COR-L47 (cell line): ENCODE measurements at regions not wholly inside any gene's neighbourhood (a gene's known extent, or its start where the extent isn't known, plus 50 kb on each side); places are given as distances from the start of the nearest gene placed in this dataset.
"Not testable (repeated sequence)": the region's sequence is repeated elsewhere in the genome, so short reads cannot be mapped to it uniquely, and the experiment has no call there.

Source experiments
- DNase-seq: peaks from one replicate; lab custom pipeline; 2025; lab: John Stamatoyannopoulos, UW

GRCh38 chr14:94827711-94828447 lies 58.0 kb upstream of the GSC start:
- DNase-seq = no peak

DNA sequence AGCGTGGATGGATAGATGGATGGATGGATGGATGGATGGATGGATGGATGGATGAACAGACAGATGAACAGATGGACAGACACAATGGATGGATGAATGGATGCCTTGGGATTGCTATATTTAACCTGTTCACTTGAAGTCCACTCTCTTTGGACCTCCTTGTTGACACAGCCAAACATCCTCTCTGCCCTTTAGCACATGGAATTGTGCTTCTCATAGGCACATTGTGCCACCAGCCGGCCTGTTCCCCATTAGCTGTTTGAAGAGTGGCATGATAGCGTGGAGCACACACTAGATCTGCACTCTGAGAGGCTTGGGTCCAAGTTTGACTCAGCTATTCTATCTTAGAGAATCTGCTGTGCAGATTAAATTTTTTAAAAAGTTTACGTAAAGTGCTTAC lies 56.9 kb upstream of the GSC start:
- DNase-seq = no peak

DNA sequence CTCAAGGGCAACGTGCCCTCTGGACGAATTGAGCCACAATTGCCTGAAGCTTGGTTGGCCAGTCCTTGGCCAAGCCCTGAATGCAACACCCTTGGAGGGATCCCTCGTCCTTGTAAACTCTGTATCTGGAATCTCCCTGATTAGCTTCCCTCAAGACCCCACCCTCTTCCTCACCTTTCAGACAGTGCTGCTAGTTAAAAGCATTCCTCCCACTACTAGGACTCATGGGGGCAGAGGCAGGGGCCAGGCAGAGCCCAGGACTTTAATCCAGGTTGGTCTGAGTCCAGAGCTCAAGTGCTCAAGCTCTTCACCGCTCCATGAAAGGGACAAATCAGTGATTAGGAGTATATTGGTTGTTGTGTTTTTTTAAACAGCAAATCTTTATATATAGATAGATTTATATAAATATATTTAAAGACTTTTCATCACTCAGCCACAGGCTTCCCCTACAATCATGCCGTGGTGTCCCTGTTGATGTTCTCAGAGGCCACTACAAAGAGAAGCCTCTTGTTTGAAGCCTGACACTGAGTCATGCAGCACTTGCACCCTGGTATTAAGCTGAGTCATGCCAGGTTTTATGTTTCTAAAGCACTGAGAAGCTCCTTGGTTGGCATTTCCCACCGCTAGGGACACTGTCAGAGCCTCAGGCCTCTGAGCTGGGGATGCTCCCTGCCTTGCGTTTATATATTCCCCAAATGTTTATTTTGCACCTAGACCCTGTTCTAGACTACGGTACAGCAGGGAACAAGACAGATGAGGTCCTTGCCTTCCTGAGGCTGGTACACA lies 53.8 kb upstream of the GSC start:
- DNase-seq = no peak

DNA sequence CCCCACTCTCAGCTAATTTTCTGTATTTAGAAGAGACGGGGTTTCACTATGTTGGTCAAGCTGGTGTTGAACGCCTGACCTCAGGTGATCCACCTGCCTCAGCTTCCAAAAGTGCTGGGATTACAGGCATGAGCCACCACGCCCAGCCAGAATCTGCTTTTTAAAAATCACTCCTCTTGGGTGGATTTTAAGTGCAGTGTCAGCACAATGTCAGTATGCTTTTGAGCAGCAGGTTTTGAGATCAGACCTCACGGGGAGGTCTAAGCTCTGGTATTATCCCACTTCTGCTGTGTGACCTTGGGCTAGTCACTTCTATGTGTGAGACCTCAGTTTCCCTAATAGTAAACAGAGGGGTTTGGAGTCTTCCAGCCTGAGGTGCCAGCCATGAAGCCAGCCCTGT lies 51.8 kb upstream of the GSC start:
- DNase-seq = no peak

- DNase-seq = not testable (repeated sequence)
These were observed 51.0 kb upstream of the GSC start for GRCh38 chr14:94820932-94821331.
